ENCODE measurements at regions not wholly inside any gene's neighbourhood (a gene's known extent, or its start where the extent isn't known, plus 50 kb on each side); places are given as distances from the start of the nearest gene placed in this dataset.

DNA sequence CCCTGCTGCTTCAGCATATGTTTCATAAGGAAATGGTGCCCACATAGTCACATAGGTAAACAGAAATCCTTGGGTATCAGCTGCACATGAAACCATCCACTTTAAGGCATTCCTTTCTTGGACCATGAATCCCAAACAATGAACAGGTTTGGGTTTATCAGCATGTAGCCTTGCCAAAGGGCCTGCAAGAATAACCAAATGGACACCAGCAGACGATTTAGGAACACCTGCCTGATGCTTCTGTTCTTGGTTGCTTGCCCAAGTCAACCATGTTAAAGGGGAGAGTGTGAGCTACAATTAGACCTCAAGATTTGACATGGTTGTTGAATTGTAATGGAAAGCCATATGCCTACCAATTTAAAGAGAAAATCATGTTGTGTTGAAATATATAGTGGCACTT lies 1342.7 kb upstream of the PIK3C3 start:
- H3K27me3 Mint-ChIP-seq (ENCODE audit: insufficient read depth), result no peaks in the 10 kb centered on the region
- peaks cover 6% of the 10 kb centered on the region for H3K4me1 Mint-ChIP-seq
- H3K4me3 Mint-ChIP-seq, result no peak overlapping the region

DNA sequence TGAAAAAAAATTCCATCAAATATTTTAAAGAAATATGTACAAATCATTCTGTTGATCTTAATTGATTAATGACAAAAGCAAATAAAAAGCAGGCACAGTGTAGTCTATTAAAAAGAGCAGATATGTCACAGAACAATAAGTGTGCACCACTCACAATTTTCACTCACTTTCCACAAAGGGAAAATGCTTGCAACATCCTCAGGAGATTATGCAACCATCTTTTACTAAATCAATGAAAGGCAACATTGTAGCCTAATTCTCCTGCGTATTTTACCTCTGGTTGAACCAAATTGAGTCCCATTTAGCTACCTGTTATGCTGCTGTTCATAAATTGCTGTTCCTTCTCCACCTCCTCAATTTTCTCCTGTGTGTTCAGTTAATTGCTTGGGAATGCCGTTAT lies 1346.8 kb upstream of the PIK3C3 start:
- H3K9me3 ChIP-seq (ENCODE audit: control insufficient read depth, low read length), result no peaks in the 10 kb centered on the region
- H3K4me1 ChIP-seq (ENCODE audit: control insufficient read depth, insufficient read depth, low read length), result no peaks in the 10 kb centered on the region
- no peak overlapping the region for H3K4me3 ChIP-seq (ENCODE audit: low read length)
- WGBS, 2 experiments (ENCODE audit: insufficient coverage in 1 of 2, insufficient read length in 1 of 2), result 90 to 100% methylated on average over 1 to 2 of the region's 2 CpGs
- H3K27me3 ChIP-seq (ENCODE audit: control insufficient read depth, insufficient read depth, low read length, poor library complexity, severe bottlenecking), result no peaks in the 10 kb centered on the region
- TF ChIP-seq, protein P1, sequence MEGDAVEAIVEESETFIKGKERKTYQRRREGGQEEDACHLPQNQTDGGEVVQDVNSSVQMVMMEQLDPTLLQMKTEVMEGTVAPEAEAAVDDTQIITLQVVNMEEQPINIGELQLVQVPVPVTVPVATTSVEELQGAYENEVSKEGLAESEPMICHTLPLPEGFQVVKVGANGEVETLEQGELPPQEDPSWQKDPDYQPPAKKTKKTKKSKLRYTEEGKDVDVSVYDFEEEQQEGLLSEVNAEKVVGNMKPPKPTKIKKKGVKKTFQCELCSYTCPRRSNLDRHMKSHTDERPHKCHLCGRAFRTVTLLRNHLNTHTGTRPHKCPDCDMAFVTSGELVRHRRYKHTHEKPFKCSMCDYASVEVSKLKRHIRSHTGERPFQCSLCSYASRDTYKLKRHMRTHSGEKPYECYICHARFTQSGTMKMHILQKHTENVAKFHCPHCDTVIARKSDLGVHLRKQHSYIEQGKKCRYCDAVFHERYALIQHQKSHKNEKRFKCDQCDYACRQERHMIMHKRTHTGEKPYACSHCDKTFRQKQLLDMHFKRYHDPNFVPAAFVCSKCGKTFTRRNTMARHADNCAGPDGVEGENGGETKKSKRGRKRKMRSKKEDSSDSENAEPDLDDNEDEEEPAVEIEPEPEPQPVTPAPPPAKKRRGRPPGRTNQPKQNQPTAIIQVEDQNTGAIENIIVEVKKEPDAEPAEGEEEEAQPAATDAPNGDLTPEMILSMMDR (conservative IDR thresholded peaks at IDR 0.05), result no peak
- no peak overlapping the region for H3K4me3 Mint-ChIP-seq
- H3K36me3 Mint-ChIP-seq (ENCODE audit: low read depth), result no peaks in the 10 kb centered on the region
- H3K36me3 ChIP-seq (ENCODE audit: control insufficient read depth, insufficient read depth, low read length), result no peaks in the 10 kb centered on the region
- H3K9ac ChIP-seq (ENCODE audit: extremely low read depth, low read length, poor library complexity, severe bottlenecking), result no peak overlapping the region
- no peaks in the 10 kb centered on the region for H3K9me3 Mint-ChIP-seq
- no peak overlapping the region for H3K27ac ChIP-seq (ENCODE audit: low read depth, low read length)
- H3K4me1 Mint-ChIP-seq, result peaks cover 7% of the 10 kb centered on the region
- H3K27me3 Mint-ChIP-seq (ENCODE audit: insufficient read depth), result no peaks in the 10 kb centered on the region
- no peak for DNase-seq
- no peak overlapping the region for H3K27ac Mint-ChIP-seq

More for the DNA sequence above, 1342.7 kb upstream of the PIK3C3 start:
- H3K36me3 ChIP-seq (ENCODE audit: control insufficient read depth, insufficient read depth, low read length), result no peaks in the 10 kb centered on the region
- 60 to 88% methylated on average over 1 of the region's 1 CpG for WGBS, 2 experiments (ENCODE audit: insufficient coverage in 1 of 2, insufficient read length in 1 of 2)
- H3K9me3 ChIP-seq (ENCODE audit: control insufficient read depth, low read length), result no peaks in the 10 kb centered on the region
- H3K36me3 Mint-ChIP-seq (ENCODE audit: low read depth), result no peaks in the 10 kb centered on the region
- H3K27ac ChIP-seq (ENCODE audit: low read depth, low read length), result no peak overlapping the region
- H3K9me3 Mint-ChIP-seq, result no peaks in the 10 kb centered on the region
- H3K27ac Mint-ChIP-seq, result no peak overlapping the region
- TF ChIP-seq, protein P1 (conservative IDR thresholded peaks at IDR 0.05), result no peak
- H3K9ac ChIP-seq (ENCODE audit: extremely low read depth, low read length, poor library complexity, severe bottlenecking), result no peak overlapping the region
- DNase-seq, result no peak
- no peaks in the 10 kb centered on the region for H3K4me1 ChIP-seq (ENCODE audit: control insufficient read depth, insufficient read depth, low read length)
- no peaks in the 10 kb centered on the region for H3K27me3 ChIP-seq (ENCODE audit: control insufficient read depth, insufficient read depth, low read length, poor library complexity, severe bottlenecking)
- no peak overlapping the region for H3K4me3 ChIP-seq (ENCODE audit: low read length)

DNA sequence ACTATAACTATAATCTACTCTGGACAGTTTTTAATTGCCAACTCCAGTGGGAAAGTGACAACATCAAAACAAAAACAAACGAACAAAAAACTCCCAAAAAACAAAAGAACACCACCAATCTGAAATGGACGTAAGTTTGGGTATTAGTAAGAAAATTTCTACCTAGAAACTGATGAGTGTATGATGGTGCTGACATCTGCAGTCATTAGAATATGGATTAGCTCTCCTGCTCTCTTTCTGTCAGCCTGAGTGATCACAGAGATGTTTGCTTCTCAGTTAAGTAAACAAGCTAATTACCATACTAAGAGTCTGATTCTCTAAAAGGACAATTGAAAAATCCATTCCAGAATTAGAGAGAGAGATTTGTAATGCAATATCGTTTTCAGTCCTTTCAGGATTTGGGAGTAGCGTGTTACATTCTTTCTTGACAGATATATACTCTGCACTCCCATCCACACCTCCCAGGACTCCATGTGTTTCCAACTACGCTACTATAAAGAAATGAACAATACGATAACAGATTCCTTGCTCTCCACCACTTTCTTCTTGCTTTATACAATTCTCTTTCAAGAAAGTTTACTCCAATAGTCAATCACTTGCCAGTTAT lies 1347.4 kb upstream of the PIK3C3 start:
- Mint-ChIP-seq H3K4me3 (no peak overlapping the region), H3K27me3 (ENCODE audit: insufficient read depth) (no peaks in the 10 kb centered on the region), H3K36me3 (ENCODE audit: low read depth) (no peaks in the 10 kb centered on the region), H3K4me1 (peaks cover 7% of the 10 kb centered on the region), H3K27ac (no peak overlapping the region), H3K9me3 (no peaks in the 10 kb centered on the region)
- Histone ChIP-seq H3K9ac (ENCODE audit: extremely low read depth, low read length, poor library complexity, severe bottlenecking) (no peak overlapping the region), H3K27me3 (ENCODE audit: control insufficient read depth, insufficient read depth, low read length, poor library complexity, severe bottlenecking) (no peaks in the 10 kb centered on the region), H3K4me1 (ENCODE audit: control insufficient read depth, insufficient read depth, low read length) (no peaks in the 10 kb centered on the region), H3K36me3 (ENCODE audit: control insufficient read depth, insufficient read depth, low read length) (no peaks in the 10 kb centered on the region), H3K27ac (ENCODE audit: low read depth, low read length) (no peak overlapping the region), H3K4me3 (ENCODE audit: low read length) (no peak overlapping the region), H3K9me3 (ENCODE audit: control insufficient read depth, low read length) (no peaks in the 10 kb centered on the region)
- no peak for DNase-seq
- TF ChIP-seq, protein P1 (conservative IDR thresholded peaks at IDR 0.05), result no peak
- 67 to 87% methylated on average over 1 to 5 of the region's 6 CpGs for WGBS, 2 experiments (ENCODE audit: insufficient coverage in 1 of 2, insufficient read length in 1 of 2)

Data from endodermal cell (in vitro differentiated cells).